ENCODE measurements at regions not wholly inside any gene's neighbourhood (a gene's known extent, or its start where the extent isn't known, plus 50 kb on each side); places are given as distances from the start of the nearest gene placed in this dataset.

GRCh38 chr9:36768677-36769076, 196.0 kb downstream of the MELK start:
- Histone ChIP-seq H4K20me1 (ENCODE audit: insufficient read depth, low read length) (no peaks in the 10 kb centered on the region), H3K9me3 (ENCODE audit: low read length) (no peaks in the 10 kb centered on the region), H3K9ac (ENCODE audit: insufficient read depth, low read depth, low read length) (no peak overlapping the region), H3K27me3 (ENCODE audit: control insufficient read depth in 1 of 2, insufficient read depth in 2 of 2, low read length in 2 of 2) (peaks cover 2 to 37% of the 10 kb centered on the region in 2 experiments; a peak in 3 of 5 replicates), H3K27ac (ENCODE audit: extremely low read length, insufficient read depth, low read length) (no peak overlapping the region), H2AFZ (ENCODE audit: low read length) (no peak overlapping the region), H3K4me3 (replicated peaks in 1 of 3; ENCODE audit: insufficient read depth in 1 of 3, low read depth in 2 of 3, low read length in 3 of 3) (no peak overlapping the region), H3K79me2 (ENCODE audit: insufficient read depth, low read length) (no peaks in the 10 kb centered on the region), H3K4me1 (ENCODE audit: insufficient read depth, low read length) (peaks cover 19% of the 10 kb centered on the region), H3K4me2 (ENCODE audit: low read depth, low read length) (no peak overlapping the region), H3K36me3 (replicated peaks in 1 of 2; ENCODE audit: control insufficient read depth in 1 of 2, insufficient read depth in 2 of 2, low read length in 2 of 2) (no peaks in the 10 kb centered on the region)
- 23% methylated on average over 3 of the region's 3 CpGs for WGBS (ENCODE audit: low lambda C conversion rate)
- no peak for TF ChIP-seq CREM (IDR thresholded peaks at IDR 0.05)
- TF ChIP-seq CREM (CRISPR knock-in tag; IDR thresholded peaks at IDR 0.05): no peak
- TF ChIP-seq TRIM24 (CRISPR knock-in tag; IDR thresholded peaks at IDR 0.05): no peak
- no peak for TF ChIP-seq ETV6 (CRISPR knock-in tag; conservative IDR thresholded peaks at IDR 0.05)
- TF ChIP-seq ZSCAN9 (CRISPR knock-in tag; IDR thresholded peaks at IDR 0.05; ENCODE audit: borderline replicate concordance): no peak
- TF ChIP-seq RORA (CRISPR knock-in tag; IDR thresholded peaks at IDR 0.05): no peak
- TF ChIP-seq HBP1 (CRISPR knock-in tag; IDR thresholded peaks at IDR 0.05; ENCODE audit: low read depth): no peak
- TF ChIP-seq ZNF501 (CRISPR knock-in tag; IDR thresholded peaks at IDR 0.05): no peak
- TF ChIP-seq ZNF317 (CRISPR knock-in tag; IDR thresholded peaks at IDR 0.05): no peak
- TF ChIP-seq ZNF609 (CRISPR knock-in tag; IDR thresholded peaks at IDR 0.05; ENCODE audit: borderline replicate concordance): no peak
- TF ChIP-seq U2AF2 (IDR thresholded peaks at IDR 0.05; ENCODE audit: low read depth, low read length): no peak
- no peak for TF ChIP-seq ZMAT5 (CRISPR knock-in tag; IDR thresholded peaks at IDR 0.05; ENCODE audit: borderline replicate concordance, low read depth)
- TF ChIP-seq HIVEP1 (CRISPR knock-in tag; IDR thresholded peaks at IDR 0.05): no peak
- no peak for TF ChIP-seq IRX3 (CRISPR knock-in tag; IDR thresholded peaks at IDR 0.05; ENCODE audit: borderline replicate concordance, low read depth)
- no peak for TF ChIP-seq SNRNP70 (IDR thresholded peaks at IDR 0.05; ENCODE audit: low read depth, low read length)
- TF ChIP-seq GATA4 (IDR thresholded peaks at IDR 0.05; ENCODE audit: borderline replicate concordance, low read depth): no peak
- no peak for TF ChIP-seq ZKSCAN5 (CRISPR knock-in tag; IDR thresholded peaks at IDR 0.05)
- TF ChIP-seq ZBTB42 (CRISPR knock-in tag; IDR thresholded peaks at IDR 0.05): no peak
- TF ChIP-seq FOXA1 (IDR thresholded peaks at IDR 0.05): no peak
- TF ChIP-seq FOXA1 (CRISPR knock-in tag; IDR thresholded peaks at IDR 0.05): no peak
- TF ChIP-seq ZNF564 (CRISPR knock-in tag; IDR thresholded peaks at IDR 0.05): no peak
- ChIA-PET POLR2A (no interaction called here), CTCF (ENCODE audit: low intra/inter-chr PET ratio, low total read pairs) (no interaction called here)
- in situ Hi-C loops (cut with HindIII; ENCODE audit: extremely low pct_ligation_motif_present, low pct_unique_long_range_greater_than_20kb): no loop called here
- no peak for ATAC-seq
- no peak for FAIRE-seq
- BruUV-seq (replicated peaks): no TSS peak
- DNase-seq (ENCODE audit: low spot score): no peak
- intact Hi-C loops (cut with micrococcal nuclease; ENCODE audit: unreplicated experiment): no loop called here
